Stomach (tissue), 8 donors: ENCODE measurements at regions not wholly inside any gene's neighbourhood (a gene's known extent, or its start where the extent isn't known, plus 50 kb on each side); places are given as distances from the start of the nearest gene placed in this dataset.

Experiments used
- DNase-seq, 2 donors: peaks; one replicate each; pipeline versions ENCODE4 v3.0.0 to v3.0.0-alpha.2; 2013 to 2019
- H3K27ac ChIP-seq, 5 donors: fragments of 200-600 bp in 4 of 5; sonication (generic) in 4 of 5; one replicate each; pipeline ENCODE4 v1.5.1; 2013 to 2019; ENCODE audit warnings: mild to moderate bottlenecking in 1 of 5, moderate library complexity in 1 of 5
- H3K27me3 ChIP-seq, 3 donors: fragments of 200-600 bp; sonication (generic); one replicate each; pipeline ENCODE4 v1.5.1; 2017 to 2019; ENCODE audit warnings: mixed run types in 1 of 3
- H3K36me3 ChIP-seq, 4 donors: fragments of 200-600 bp; sonication (generic); 1 replicate in 3 of 4; 2 replicates in 1 of 4; pipeline ENCODE4 v1.5.1; 2016 to 2019
- H3K4me1 ChIP-seq, 4 donors: fragments of 200-600 bp; sonication (generic); one replicate each; pipeline ENCODE4 v1.5.1; 2016 to 2019
- H3K4me3 ChIP-seq, 4 donors: fragments of 200-600 bp; sonication (generic) in 3 of 4; one replicate each; pipeline ENCODE4 v1.5.1; 2016 to 2019; ENCODE audit warnings: mild to moderate bottlenecking in 1 of 4
- H3K9me3 ChIP-seq, 4 donors: fragments of 200-600 bp; sonication (generic); one replicate each; pipeline ENCODE4 v1.5.1; 2016 to 2019
- CTCF ChIP-seq, 7 experiments: fragments of 450-650 bp in 4 of 7; fragments of 200-600 bp in 3 of 7; sonication (generic) in 3 of 7; IDR thresholded peaks; one replicate each; pipeline ENCODE4 v1.5.1; 2016 to 2019; ENCODE audit warnings: antibody characterized with exemption in 7 of 7, control low read depth in 2 of 7, mild to moderate bottlenecking in 1 of 7
- EP300 ChIP-seq: sonication (generic); formaldehyde crosslinking; IDR thresholded peaks from one replicate; pipeline ENCODE4 v1.6.1; 2017; ENCODE audit warnings: antibody characterized with exemption
- POLR2A ChIP-seq, 4 donors: fragments of 450-650 bp; IDR thresholded peaks; one replicate each; pipeline ENCODE4 v1.6.1; 2016; ENCODE audit warnings: antibody characterized with exemption in 4 of 4, control low read depth in 2 of 4, mild to moderate bottlenecking in 1 of 4, moderate library complexity in 1 of 4
- POLR2AphosphoS5 ChIP-seq, 3 donors: sonication (generic); formaldehyde crosslinking; IDR thresholded peaks; one replicate each; pipeline ENCODE4 v1.6.1; 2016; ENCODE audit warnings: antibody characterized with exemption in 3 of 3
- WGBS, 5 donors: extraction: QIAGEN DNeasy Blood & Tissue Kit in 3 of 5; methylation state at CpG; one replicate each; pipeline versions ENCODE4 v1.1.5 to v1.1.7; 2013 to 2018; 5-methylcytosine and 5-hydroxymethylcytosine counted together
- intact Hi-C: fragments of 100-400 bp; cut with DNase I; formaldehyde crosslinking; loops from one replicate; pipeline ENCODE4 v1.15.1; 2023; ENCODE audit warnings: low total_unique reads
- donor health status: healthy with polysubstance abuse.
- donor health status: Bipolar disorder and iron deficiency.
- donor health status: healthy.

GRCh38 chr21:25373126-25374082 lies 233.9 kb downstream of the MRPL39 start:
- no peaks in the 10 kb centered on the region for H3K4me1 ChIP-seq
- H3K27ac ChIP-seq, result no peak overlapping the region
- H3K9me3 ChIP-seq, result no peaks in the 10 kb centered on the region
- no peak for TF ChIP-seq CTCF (IDR thresholded peaks at IDR 0.05)
- no peak for TF ChIP-seq POLR2A (IDR thresholded peaks at IDR 0.05)
- no peak for TF ChIP-seq EP300
- no peak for TF ChIP-seq POLR2AphosphoS5 (IDR thresholded peaks at IDR 0.05)
- no peaks in the 10 kb centered on the region for H3K36me3 ChIP-seq
- no peak for DNase-seq
- H3K27me3 ChIP-seq, result no peaks in the 10 kb centered on the region
- WGBS, 5 donors, result 73 to 89% (median 80%) methylated on average over 2 of the region's 2 CpGs
- intact Hi-C loops, result no loop called here
- H3K4me3 ChIP-seq, result no peak overlapping the region

GRCh38 chr21:25371841-25372425 lies 235.3 kb downstream of the MRPL39 start:
- Histone ChIP-seq H3K36me3 (no peaks in the 10 kb centered on the region), H3K4me1 (no peaks in the 10 kb centered on the region), H3K27ac (no peak overlapping the region), H3K4me3 (no peak overlapping the region), H3K27me3 (no peaks in the 10 kb centered on the region), H3K9me3 (no peaks in the 10 kb centered on the region)
- intact Hi-C loops, result no loop called here
- TF ChIP-seq EP300, result no peak
- TF ChIP-seq POLR2A (IDR thresholded peaks at IDR 0.05), result no peak
- no peak for TF ChIP-seq CTCF (IDR thresholded peaks at IDR 0.05)
- TF ChIP-seq POLR2AphosphoS5 (IDR thresholded peaks at IDR 0.05), result no peak
- WGBS, 5 donors, result 54 to 57% (median 56%) methylated on average over 5 of the region's 5 CpGs
- DNase-seq, result no peak

- no peak for TF ChIP-seq POLR2A (IDR thresholded peaks at IDR 0.05)
- no peak for TF ChIP-seq CTCF (IDR thresholded peaks at IDR 0.05)
- TF ChIP-seq POLR2AphosphoS5 (IDR thresholded peaks at IDR 0.05), result no peak
- no peak for TF ChIP-seq EP300
- WGBS, 5 donors, result 74 to 85% (median 78%) methylated on average over 6 of the region's 6 CpGs
- intact Hi-C loops, result no loop called here
- no peak overlapping the region for H3K4me3 ChIP-seq
- H3K27ac ChIP-seq, result no peak overlapping the region
- DNase-seq, result no peak
- H3K27me3 ChIP-seq, result no peaks in the 10 kb centered on the region
- H3K4me1 ChIP-seq, result no peaks in the 10 kb centered on the region
- no peaks in the 10 kb centered on the region for H3K9me3 ChIP-seq
- H3K36me3 ChIP-seq, result no peaks in the 10 kb centered on the region
Measured at GRCh38 chr21:25370311-25370744, 237.0 kb downstream of the MRPL39 start.

- WGBS, 5 donors, result 62 to 69% (median 67%) methylated on average over 4 of the region's 4 CpGs
Measured at GRCh38 chr21:25369524-25370300, 237.6 kb downstream of the MRPL39 start.

More at GRCh38 chr21:25369524-25370300, 237.6 kb downstream of the MRPL39 start:
- Histone ChIP-seq H3K27ac (no peak overlapping the region), H3K4me1 (no peaks in the 10 kb centered on the region), H3K4me3 (no peak overlapping the region), H3K27me3 (no peaks in the 10 kb centered on the region), H3K9me3 (no peaks in the 10 kb centered on the region), H3K36me3 (no peaks in the 10 kb centered on the region)
- no peak for DNase-seq
- no peak for TF ChIP-seq CTCF (IDR thresholded peaks at IDR 0.05)
- no peak for TF ChIP-seq EP300
- no peak for TF ChIP-seq POLR2A (IDR thresholded peaks at IDR 0.05)
- no peak for TF ChIP-seq POLR2AphosphoS5 (IDR thresholded peaks at IDR 0.05)
- intact Hi-C loops, result no loop called here
